ENCODE measurements at regions not wholly inside any gene's neighbourhood (a gene's known extent, or its start where the extent isn't known, plus 50 kb on each side); places are given as distances from the start of the nearest gene placed in this dataset.
A peak's percentile ranks its signal among the peaks of the same experiment; 100 is the strongest.

DNA sequence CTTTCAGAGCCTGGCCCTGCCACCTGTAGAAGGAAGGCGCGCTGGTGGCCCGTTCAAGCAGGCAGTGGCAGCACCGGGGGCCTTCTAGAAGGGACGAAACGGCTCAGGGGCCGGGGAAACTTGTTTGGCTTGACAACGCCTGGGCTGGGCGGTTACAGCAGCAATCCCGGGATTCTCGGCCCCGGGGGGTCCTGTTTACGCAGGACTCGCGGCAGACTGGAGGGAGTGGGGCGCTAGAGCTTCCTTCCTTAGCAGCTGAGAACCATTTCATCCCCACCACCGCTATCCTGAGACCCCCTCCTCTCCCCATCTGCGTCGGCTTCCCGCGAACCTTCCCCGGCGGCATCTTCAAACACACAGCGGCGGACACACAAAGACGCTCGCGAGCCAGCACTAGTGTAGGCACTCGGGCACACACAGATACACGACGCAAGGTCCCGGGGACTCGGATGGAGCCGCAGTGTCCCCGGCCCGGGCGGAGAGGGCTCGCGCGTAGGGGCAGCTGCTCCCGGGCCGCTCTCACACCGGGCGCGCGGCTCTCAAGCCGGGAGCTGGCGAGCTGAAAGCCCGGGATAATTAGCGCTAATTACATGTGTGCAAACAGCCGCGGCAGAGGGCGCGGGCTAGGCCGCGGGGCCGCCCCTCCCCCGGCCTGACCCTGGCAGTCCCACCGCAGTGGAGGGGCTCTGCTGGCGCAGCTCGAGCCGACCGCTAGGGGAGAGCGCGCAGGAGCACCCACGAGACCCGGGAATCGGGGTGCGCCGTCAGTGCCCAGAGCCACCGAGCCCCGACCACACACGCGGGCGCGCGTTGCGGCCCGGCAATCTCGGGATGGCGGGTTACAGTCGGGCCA, 271.4 kb downstream of the FOXD2 start:
- TF ChIP-seq EZH2phosphoT487 (IDR thresholded peaks at IDR 0.05; ENCODE audit: borderline replicate concordance, low read length) (peak; percentile 61), EZH2 (IDR thresholded peaks at IDR 0.05; ENCODE audit: low read length, unreplicated experiment) (peak; percentile 93)
- TF ChIP-seq, protein P1, sequence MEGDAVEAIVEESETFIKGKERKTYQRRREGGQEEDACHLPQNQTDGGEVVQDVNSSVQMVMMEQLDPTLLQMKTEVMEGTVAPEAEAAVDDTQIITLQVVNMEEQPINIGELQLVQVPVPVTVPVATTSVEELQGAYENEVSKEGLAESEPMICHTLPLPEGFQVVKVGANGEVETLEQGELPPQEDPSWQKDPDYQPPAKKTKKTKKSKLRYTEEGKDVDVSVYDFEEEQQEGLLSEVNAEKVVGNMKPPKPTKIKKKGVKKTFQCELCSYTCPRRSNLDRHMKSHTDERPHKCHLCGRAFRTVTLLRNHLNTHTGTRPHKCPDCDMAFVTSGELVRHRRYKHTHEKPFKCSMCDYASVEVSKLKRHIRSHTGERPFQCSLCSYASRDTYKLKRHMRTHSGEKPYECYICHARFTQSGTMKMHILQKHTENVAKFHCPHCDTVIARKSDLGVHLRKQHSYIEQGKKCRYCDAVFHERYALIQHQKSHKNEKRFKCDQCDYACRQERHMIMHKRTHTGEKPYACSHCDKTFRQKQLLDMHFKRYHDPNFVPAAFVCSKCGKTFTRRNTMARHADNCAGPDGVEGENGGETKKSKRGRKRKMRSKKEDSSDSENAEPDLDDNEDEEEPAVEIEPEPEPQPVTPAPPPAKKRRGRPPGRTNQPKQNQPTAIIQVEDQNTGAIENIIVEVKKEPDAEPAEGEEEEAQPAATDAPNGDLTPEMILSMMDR (conservative IDR thresholded peaks at IDR 0.05; ENCODE audit: low read depth, low read length), result peak; percentile 40; the same call in 1 of the 2 replicates
